HG03378 (cell line): ENCODE measurements at regions not wholly inside any gene's neighbourhood (a gene's known extent, or its start where the extent isn't known, plus 50 kb on each side); places are given as distances from the start of the nearest gene placed in this dataset.

Source experiments
- ATAC-seq: cut with Tn5 transposase; IDR thresholded peaks from one replicate; pipeline ENCODE4 v1.9.1; 2021; ENCODE audit warnings: mild to moderate bottlenecking, moderate library complexity; ENCODE audit not compliant: unreplicated experiment

- ATAC-seq, result no peak
These were observed 161.6 kb downstream of the TMEM18 start for GRCh38 chr2:515441-516127.

GRCh38 chr2:513981-514706, 163.1 kb downstream of the TMEM18 start:
- ATAC-seq, result no peak

- ATAC-seq, result no peak
These were observed 166.4 kb downstream of the TMEM18 start for GRCh38 chr2:510839-511238.

- no peak for ATAC-seq
These were observed 167.3 kb downstream of the TMEM18 start for GRCh38 chr2:509888-510287.

GRCh38 chr2:508121-508520, 169.1 kb downstream of the TMEM18 start:
- no peak for ATAC-seq

- no peak for ATAC-seq
These were observed 170.3 kb downstream of the TMEM18 start for GRCh38 chr2:506866-507265.

- ATAC-seq, result no peak
These were observed 170.8 kb downstream of the TMEM18 start for GRCh38 chr2:506451-506850.

- no peak for ATAC-seq
These were observed 171.3 kb downstream of the TMEM18 start for GRCh38 chr2:505941-506340.

GRCh38 chr2:503288-503999, 173.8 kb downstream of the TMEM18 start:
- ATAC-seq, result no peak

- no peak for ATAC-seq
These were observed 174.4 kb downstream of the TMEM18 start for GRCh38 chr2:502831-503230.

GRCh38 chr2:501667-502066, 175.5 kb downstream of the TMEM18 start:
- ATAC-seq, result no peak

GRCh38 chr2:501130-501529, 176.1 kb downstream of the TMEM18 start:
- ATAC-seq, result no peak

GRCh38 chr2:499726-500125, 177.5 kb downstream of the TMEM18 start:
- no peak for ATAC-seq

- no peak for ATAC-seq
These were observed 178.6 kb downstream of the TMEM18 start for GRCh38 chr2:498493-499178.

- no peak for ATAC-seq
These were observed 179.3 kb downstream of the TMEM18 start for GRCh38 chr2:497770-498492.

- ATAC-seq, result no peak
These were observed 180.5 kb downstream of the TMEM18 start for GRCh38 chr2:496729-497128.

- no peak for ATAC-seq
These were observed 181.4 kb downstream of the TMEM18 start for GRCh38 chr2:495745-496275.

- ATAC-seq, result no peak
These were observed 182.4 kb downstream of the TMEM18 start for GRCh38 chr2:494853-495252.

GRCh38 chr2:493228-493627, 184.0 kb downstream of the TMEM18 start:
- ATAC-seq, result no peak

GRCh38 chr2:492178-492577, 185.0 kb downstream of the TMEM18 start:
- ATAC-seq, result no peak
